Activated CD4-positive, alpha-beta memory T cell treated with anti-CD3 and anti-CD28 coated beads, Interleukin-2, amount 10 ng/mL, durations not matched to agents 7 days and 5 days (primary cell): ENCODE measurements at regions not wholly inside any gene's neighbourhood (a gene's known extent, or its start where the extent isn't known, plus 50 kb on each side); places are given as distances from the start of the nearest gene placed in this dataset.

ENCODE experiments used
- CTCF ChIA-PET: fragments of 350-600 bp; sonication (Branson Sonifier 250); formaldehyde crosslinking; loops from one replicate; lab custom pipeline; 2021; ENCODE audit warnings: antibody characterized with exemption, inconsistent platforms; lab: Charles Lee
- POLR2A ChIA-PET: fragments of 350-600 bp; sonication (Branson Sonifier 250); formaldehyde crosslinking; loops from one replicate; lab custom pipeline; 2021; ENCODE audit warnings: antibody characterized with exemption; lab: Charles Lee
- DNase-seq: peaks from one replicate; pipeline ENCODE4 v3.0.0-alpha.2; 2020
- H3K27ac Mint-ChIP-seq: one replicate; pipeline ENCODE4 v1.8.0; 2021; ENCODE audit warnings: mild to moderate bottlenecking, mixed read lengths
- H3K27me3 Mint-ChIP-seq: one replicate; pipeline ENCODE4 v1.8.0; 2021; ENCODE audit warnings: mixed read lengths
- H3K36me3 Mint-ChIP-seq: one replicate; pipeline ENCODE4 v1.8.0; 2021; ENCODE audit warnings: low read depth, mixed read lengths
- H3K4me1 Mint-ChIP-seq: one replicate; pipeline ENCODE4 v1.8.0; 2021; ENCODE audit warnings: mixed read lengths
- H3K4me3 Mint-ChIP-seq: one replicate; pipeline ENCODE4 v1.8.0; 2021; ENCODE audit warnings: mild to moderate bottlenecking, mixed read lengths
- H3K9me3 Mint-ChIP-seq: one replicate; pipeline ENCODE4 v1.8.0; 2021; ENCODE audit warnings: mixed read lengths

DNA sequence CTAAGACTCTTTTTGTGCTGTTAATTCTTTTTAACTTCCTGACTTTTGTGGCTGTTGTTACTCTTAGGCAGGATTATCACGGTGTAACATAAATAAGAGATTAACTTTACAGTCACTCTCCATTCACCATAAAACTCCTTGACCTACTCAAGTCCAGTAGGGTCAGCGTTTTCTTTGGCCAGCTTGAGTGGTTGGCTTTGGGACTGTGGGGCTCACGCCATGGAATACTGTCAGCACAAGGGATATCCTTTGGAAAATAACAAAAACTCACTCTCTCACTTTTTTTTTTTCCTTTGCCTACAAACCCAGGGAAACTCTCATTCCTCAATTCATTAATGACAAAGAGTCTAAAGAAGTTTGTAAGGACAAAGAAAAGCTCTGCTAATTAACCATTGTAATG, 89.4 kb upstream of the TLL1 start:
- no peak overlapping the region for H3K4me3 Mint-ChIP-seq
- no peaks in the 10 kb centered on the region for H3K4me1 Mint-ChIP-seq
- CTCF ChIA-PET, result no interaction called here
- no peaks in the 10 kb centered on the region for H3K36me3 Mint-ChIP-seq
- DNase-seq, result no peak
- H3K27me3 Mint-ChIP-seq, result no peaks in the 10 kb centered on the region
- H3K27ac Mint-ChIP-seq, result no peak overlapping the region
- POLR2A ChIA-PET, result no interaction called here
- no peaks in the 10 kb centered on the region for H3K9me3 Mint-ChIP-seq

DNA sequence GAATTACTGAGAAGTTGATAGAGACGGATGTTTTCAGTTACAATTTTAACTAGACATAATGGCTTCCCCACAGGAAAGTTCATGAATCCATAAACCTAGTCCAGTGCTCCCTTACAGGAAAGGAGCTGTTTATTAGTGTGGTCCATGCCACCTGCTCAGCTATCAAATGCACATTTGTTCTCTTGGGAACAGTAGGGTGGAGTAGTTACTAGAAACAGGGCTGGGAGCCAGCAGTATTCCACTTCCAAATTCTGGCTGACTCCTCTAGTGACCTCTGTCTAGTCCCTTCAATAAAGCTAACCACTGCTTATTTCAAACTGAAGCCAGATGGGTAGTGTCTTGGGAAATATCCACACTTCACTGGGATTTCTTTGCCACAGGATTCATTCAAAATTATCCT, 88.4 kb upstream of the TLL1 start:
- no peaks in the 10 kb centered on the region for H3K27me3 Mint-ChIP-seq
- no peak for DNase-seq
- no peaks in the 10 kb centered on the region for H3K4me1 Mint-ChIP-seq
- POLR2A ChIA-PET, result no interaction called here
- no peaks in the 10 kb centered on the region for H3K9me3 Mint-ChIP-seq
- no peak overlapping the region for H3K27ac Mint-ChIP-seq
- CTCF ChIA-PET, result no interaction called here
- H3K36me3 Mint-ChIP-seq, result no peaks in the 10 kb centered on the region
- no peak overlapping the region for H3K4me3 Mint-ChIP-seq

GRCh38 chr4:165785337-165785736, 87.7 kb upstream of the TLL1 start:
- no peak for DNase-seq
- Mint-ChIP-seq H3K36me3 (no peaks in the 10 kb centered on the region), H3K9me3 (no peaks in the 10 kb centered on the region), H3K4me1 (no peaks in the 10 kb centered on the region), H3K27me3 (no peaks in the 10 kb centered on the region), H3K4me3 (no peak overlapping the region), H3K27ac (no peak overlapping the region)
- ChIA-PET POLR2A (no interaction called here), CTCF (no interaction called here)

DNA sequence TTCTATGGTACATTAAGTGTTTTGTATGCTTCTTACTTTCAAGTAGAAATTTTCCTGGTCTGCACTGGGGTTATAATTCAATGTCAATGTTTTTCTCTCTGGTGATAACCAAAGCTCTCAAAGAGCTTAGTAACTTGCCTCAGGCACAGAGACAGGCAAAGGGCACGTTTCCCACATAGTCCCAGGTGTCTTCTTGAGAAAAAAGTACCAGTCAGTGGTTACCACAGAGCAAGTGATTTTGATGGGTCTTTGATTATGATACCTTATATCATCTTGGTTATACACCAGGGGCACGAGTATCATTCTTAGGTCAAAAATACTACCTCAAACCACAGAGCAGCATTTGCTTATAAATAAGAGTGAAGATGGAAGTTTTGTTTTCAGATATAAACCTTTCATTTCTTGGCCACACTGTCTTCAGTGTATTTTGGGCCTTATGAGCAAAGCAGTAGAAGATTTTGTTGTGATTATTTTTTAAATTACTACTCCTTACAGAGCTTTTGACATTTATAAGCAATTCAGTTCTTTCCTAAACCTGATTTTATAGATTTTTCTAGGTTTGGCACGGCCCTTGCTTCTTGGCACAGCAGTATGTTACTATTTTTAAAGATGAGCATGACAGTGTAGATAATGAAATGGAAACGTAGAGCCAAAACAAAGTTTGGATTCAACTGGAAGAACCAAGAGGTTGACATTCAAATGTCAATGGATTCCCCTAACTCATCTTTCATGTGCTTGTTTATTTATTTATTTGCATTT, 85.3 kb upstream of the TLL1 start:
- Mint-ChIP-seq H3K27me3 (no peaks in the 10 kb centered on the region), H3K4me1 (no peaks in the 10 kb centered on the region), H3K36me3 (no peaks in the 10 kb centered on the region), H3K27ac (no peak overlapping the region), H3K9me3 (no peaks in the 10 kb centered on the region), H3K4me3 (no peak overlapping the region)
- CTCF ChIA-PET, result no interaction called here
- POLR2A ChIA-PET, result no interaction called here
- no peak for DNase-seq

- CTCF ChIA-PET, result no interaction called here
- H3K9me3 Mint-ChIP-seq, result no peaks in the 10 kb centered on the region
- H3K4me3 Mint-ChIP-seq, result no peak overlapping the region
- no peaks in the 10 kb centered on the region for H3K4me1 Mint-ChIP-seq
- H3K27me3 Mint-ChIP-seq, result no peaks in the 10 kb centered on the region
- DNase-seq, result no peak
- no peaks in the 10 kb centered on the region for H3K36me3 Mint-ChIP-seq
- no peak overlapping the region for H3K27ac Mint-ChIP-seq
- POLR2A ChIA-PET, result no interaction called here
These were observed 84.2 kb upstream of the TLL1 start for GRCh38 chr4:165788686-165789463.

- CTCF ChIA-PET, result no interaction called here
- Mint-ChIP-seq H3K27me3 (no peaks in the 10 kb centered on the region), H3K4me1 (no peaks in the 10 kb centered on the region), H3K9me3 (peaks cover 3% of the 10 kb centered on the region), H3K36me3 (no peaks in the 10 kb centered on the region), H3K4me3 (no peak overlapping the region), H3K27ac (no peak overlapping the region)
- POLR2A ChIA-PET, result no interaction called here
- DNase-seq, result no peak
These were observed 79.8 kb upstream of the TLL1 start for GRCh38 chr4:165793236-165793635.

DNA sequence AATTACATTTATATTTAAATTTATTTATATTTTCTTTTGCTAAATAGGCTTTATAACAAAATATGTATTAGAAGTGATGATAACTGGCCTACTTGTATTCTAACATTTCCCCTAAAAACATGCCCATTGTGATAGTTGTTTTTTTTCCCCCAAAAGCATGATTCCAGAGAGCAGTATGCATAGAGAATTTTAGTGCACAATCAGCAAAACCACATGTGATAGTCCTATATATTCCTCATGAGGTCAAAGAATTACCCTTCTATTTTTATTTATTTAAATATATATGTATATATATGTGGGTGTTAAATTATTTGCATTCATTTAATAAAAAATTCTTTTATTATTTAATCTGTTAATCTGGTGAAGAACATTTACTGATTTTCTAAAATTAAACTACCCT, 78.2 kb upstream of the TLL1 start:
- ChIA-PET POLR2A (no interaction called here), CTCF (no interaction called here)
- H3K27ac Mint-ChIP-seq, result no peak overlapping the region
- H3K4me1 Mint-ChIP-seq, result no peaks in the 10 kb centered on the region
- H3K9me3 Mint-ChIP-seq, result peaks cover 4% of the 10 kb centered on the region
- no peak for DNase-seq
- no peak overlapping the region for H3K4me3 Mint-ChIP-seq
- H3K27me3 Mint-ChIP-seq, result no peaks in the 10 kb centered on the region
- no peaks in the 10 kb centered on the region for H3K36me3 Mint-ChIP-seq

GRCh38 chr4:165799384-165799815, 73.6 kb upstream of the TLL1 start:
- peaks cover 4% of the 10 kb centered on the region for H3K9me3 Mint-ChIP-seq
- H3K27me3 Mint-ChIP-seq, result no peaks in the 10 kb centered on the region
- H3K36me3 Mint-ChIP-seq, result no peaks in the 10 kb centered on the region
- ChIA-PET CTCF (no interaction called here), POLR2A (no interaction called here)
- H3K4me1 Mint-ChIP-seq, result no peaks in the 10 kb centered on the region
- no peak overlapping the region for H3K4me3 Mint-ChIP-seq
- DNase-seq, result no peak
- no peak overlapping the region for H3K27ac Mint-ChIP-seq

GRCh38 chr4:165802452-165802851, 70.6 kb upstream of the TLL1 start:
- peaks cover 4% of the 10 kb centered on the region for H3K9me3 Mint-ChIP-seq
- ChIA-PET CTCF (no interaction called here), POLR2A (no interaction called here)
- H3K4me1 Mint-ChIP-seq, result no peaks in the 10 kb centered on the region
- H3K27me3 Mint-ChIP-seq, result no peaks in the 10 kb centered on the region
- no peaks in the 10 kb centered on the region for H3K36me3 Mint-ChIP-seq
- no peak overlapping the region for H3K27ac Mint-ChIP-seq
- no peak overlapping the region for H3K4me3 Mint-ChIP-seq
- DNase-seq, result no peak

GRCh38 chr4:165803005-165803404, 70.0 kb upstream of the TLL1 start:
- H3K9me3 Mint-ChIP-seq, result peaks cover 2% of the 10 kb centered on the region
- ChIA-PET CTCF (no interaction called here), POLR2A (no interaction called here)
- no peak for DNase-seq
- no peaks in the 10 kb centered on the region for H3K36me3 Mint-ChIP-seq
- no peaks in the 10 kb centered on the region for H3K27me3 Mint-ChIP-seq
- no peaks in the 10 kb centered on the region for H3K4me1 Mint-ChIP-seq
- H3K4me3 Mint-ChIP-seq, result no peak overlapping the region
- no peak overlapping the region for H3K27ac Mint-ChIP-seq

DNA sequence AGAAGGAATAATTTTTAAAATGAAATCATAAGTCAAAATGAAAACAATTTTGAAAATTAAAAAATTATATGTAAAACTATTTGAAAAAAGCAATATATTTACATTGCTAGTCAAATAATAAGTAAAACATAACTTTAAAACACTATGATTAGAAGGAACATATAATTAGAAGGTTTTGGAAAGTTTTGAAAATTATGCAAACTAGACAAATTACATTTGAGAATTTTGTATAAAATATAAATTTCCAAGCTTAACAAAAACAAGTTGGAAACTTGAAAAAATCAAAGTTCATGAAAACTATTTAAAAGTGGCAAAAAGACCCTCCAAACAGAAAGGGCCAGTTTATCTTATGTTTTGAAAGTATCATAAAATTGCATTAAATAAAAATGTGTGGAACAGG, 67.6 kb upstream of the TLL1 start:
- H3K36me3 Mint-ChIP-seq, result no peaks in the 10 kb centered on the region
- DNase-seq, result no peak
- H3K9me3 Mint-ChIP-seq, result no peaks in the 10 kb centered on the region
- POLR2A ChIA-PET, result no interaction called here
- CTCF ChIA-PET, result no interaction called here
- no peak overlapping the region for H3K4me3 Mint-ChIP-seq
- no peak overlapping the region for H3K27ac Mint-ChIP-seq
- no peaks in the 10 kb centered on the region for H3K4me1 Mint-ChIP-seq
- H3K27me3 Mint-ChIP-seq, result no peaks in the 10 kb centered on the region

GRCh38 chr4:165806613-165807012, 66.4 kb upstream of the TLL1 start:
- Mint-ChIP-seq H3K36me3 (no peaks in the 10 kb centered on the region), H3K4me3 (no peak overlapping the region), H3K4me1 (no peaks in the 10 kb centered on the region), H3K27ac (no peak overlapping the region), H3K9me3 (no peaks in the 10 kb centered on the region), H3K27me3 (no peaks in the 10 kb centered on the region)
- ChIA-PET CTCF (no interaction called here), POLR2A (no interaction called here)
- DNase-seq, result no peak

DNA sequence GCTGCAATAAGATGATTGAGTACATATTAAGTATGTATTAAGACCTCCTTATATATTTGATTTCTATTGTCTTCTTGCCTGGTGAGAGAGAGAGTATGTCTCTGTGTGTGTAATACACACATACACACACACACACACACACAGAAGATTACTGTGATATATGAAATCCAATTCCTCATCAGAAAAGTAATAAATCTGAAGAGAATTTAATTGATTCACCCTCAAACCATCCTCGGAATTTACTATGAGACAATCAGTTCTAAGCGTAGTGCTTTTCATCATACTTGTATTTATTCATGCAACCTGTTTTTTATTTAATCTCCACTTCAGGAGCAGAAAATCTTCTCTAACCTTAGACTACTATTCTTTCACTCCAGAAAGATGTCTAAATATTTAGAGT, 62.3 kb upstream of the TLL1 start:
- ChIA-PET POLR2A (no interaction called here), CTCF (no interaction called here)
- Mint-ChIP-seq H3K36me3 (no peaks in the 10 kb centered on the region), H3K9me3 (no peaks in the 10 kb centered on the region), H3K4me3 (no peak overlapping the region), H3K27me3 (no peaks in the 10 kb centered on the region), H3K27ac (no peak overlapping the region), H3K4me1 (no peaks in the 10 kb centered on the region)
- DNase-seq, result no peak

DNA sequence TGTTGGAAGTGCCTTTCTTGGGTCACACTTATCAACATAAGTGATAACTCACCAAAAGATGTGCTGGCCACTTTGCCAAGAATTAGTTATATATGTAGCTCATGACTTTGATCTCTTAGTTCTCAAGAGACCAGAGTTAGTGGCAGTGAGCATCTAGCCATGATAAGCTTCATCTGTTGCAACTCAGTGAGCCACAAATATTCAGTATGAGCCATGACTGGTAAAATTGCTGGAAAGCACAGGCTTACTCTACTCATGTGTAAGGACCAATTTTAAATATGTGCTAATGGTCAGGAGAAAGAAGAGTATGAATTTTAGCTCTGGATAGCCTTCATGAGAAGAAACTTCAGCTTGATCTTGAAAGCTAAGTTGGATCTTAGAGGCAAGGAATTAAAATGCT, 59.4 kb upstream of the TLL1 start:
- CTCF ChIA-PET, result no interaction called here
- H3K36me3 Mint-ChIP-seq, result no peaks in the 10 kb centered on the region

More for the DNA sequence above, 59.4 kb upstream of the TLL1 start:
- POLR2A ChIA-PET, result no interaction called here
- no peak for DNase-seq
- no peaks in the 10 kb centered on the region for H3K9me3 Mint-ChIP-seq
- H3K4me3 Mint-ChIP-seq, result no peak overlapping the region
- no peaks in the 10 kb centered on the region for H3K4me1 Mint-ChIP-seq
- no peak overlapping the region for H3K27ac Mint-ChIP-seq
- H3K27me3 Mint-ChIP-seq, result no peaks in the 10 kb centered on the region
